ENCODE measurements at regions not wholly inside any gene's neighbourhood (a gene's known extent, or its start where the extent isn't known, plus 50 kb on each side); places are given as distances from the start of the nearest gene placed in this dataset.

DNA sequence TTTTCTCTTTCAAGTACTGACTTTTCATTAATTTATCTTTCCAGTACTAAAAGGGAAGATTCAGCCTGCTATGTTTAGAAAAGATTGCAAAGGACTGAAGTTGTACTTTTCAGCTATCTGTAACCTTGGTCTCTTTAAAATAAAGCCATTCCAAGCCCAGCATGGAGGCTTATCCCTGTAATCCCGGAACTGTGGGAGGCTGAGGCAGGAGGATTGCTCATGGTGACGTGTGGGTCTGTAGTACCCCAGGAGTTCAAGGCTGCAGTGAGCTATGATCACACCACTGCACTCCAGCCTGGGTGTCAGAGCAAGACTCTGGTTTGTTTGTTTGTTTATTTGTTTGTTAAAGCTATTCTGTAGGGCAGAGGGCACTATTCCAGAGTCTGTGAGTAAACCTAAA, 50.6 kb upstream of the TMEM170B start:
- Mint-ChIP-seq H3K4me3 (no peak overlapping the region), H3K4me1 (no peaks in the 10 kb centered on the region), H3K36me3 (no peaks in the 10 kb centered on the region), H3K27me3 (no peaks in the 10 kb centered on the region), H3K9me3 (no peaks in the 10 kb centered on the region), H3K27ac (no peak overlapping the region)
- Histone ChIP-seq H3K36me3 (ENCODE audit: control insufficient read depth, insufficient read depth, low read length) (no peaks in the 10 kb centered on the region), H3K27me3 (ENCODE audit: control insufficient read depth, insufficient read depth, low read length) (no peaks in the 10 kb centered on the region), H3K4me1 (ENCODE audit: control insufficient read depth, insufficient read depth, low read length, poor library complexity, severe bottlenecking) (no peaks in the 10 kb centered on the region), H3K4me3 (ENCODE audit: low read depth, low read length) (no peak overlapping the region), H3K9me3 (ENCODE audit: control insufficient read depth in 2 of 2, low read length in 2 of 2) (no peaks in the 10 kb centered on the region), H3K27ac (ENCODE audit: insufficient read depth, low read length, poor library complexity, severe bottlenecking) (no peak overlapping the region)
- DNase-seq, result no peak
- ATAC-seq (ENCODE audit: low read depth in 2 of 2), result no peak

DNA sequence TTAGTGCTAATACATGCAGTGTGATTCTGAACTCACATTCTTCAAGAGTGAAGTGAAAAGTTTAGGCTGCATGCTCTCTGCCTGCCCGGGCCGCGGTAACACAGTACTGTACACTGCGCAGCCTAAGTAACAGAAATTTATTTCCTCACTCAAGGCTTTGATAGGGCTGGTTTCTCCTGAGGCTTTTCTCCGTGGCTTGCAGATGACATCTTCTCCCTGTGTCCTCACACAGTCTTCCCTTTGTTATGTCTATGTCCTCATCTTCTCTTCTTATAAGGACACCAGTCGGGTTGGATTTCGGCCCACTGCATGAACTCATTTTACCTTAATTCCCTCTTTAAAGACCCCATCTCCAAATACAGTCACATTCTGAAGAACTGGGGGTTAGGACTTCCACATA, 51.1 kb upstream of the TMEM170B start:
- no peaks in the 10 kb centered on the region for H3K36me3 Mint-ChIP-seq
- no peaks in the 10 kb centered on the region for H3K4me1 ChIP-seq (ENCODE audit: control insufficient read depth, insufficient read depth, low read length, poor library complexity, severe bottlenecking)
- no peak overlapping the region for H3K27ac Mint-ChIP-seq
- ATAC-seq (ENCODE audit: low read depth in 2 of 2), result no peak
- no peak for DNase-seq
- H3K27ac ChIP-seq (ENCODE audit: insufficient read depth, low read length, poor library complexity, severe bottlenecking), result no peak overlapping the region
- no peaks in the 10 kb centered on the region for H3K4me1 Mint-ChIP-seq
- no peaks in the 10 kb centered on the region for H3K9me3 ChIP-seq (ENCODE audit: control insufficient read depth in 2 of 2, low read length in 2 of 2)
- no peaks in the 10 kb centered on the region for H3K27me3 Mint-ChIP-seq
- H3K4me3 Mint-ChIP-seq, result no peak overlapping the region
- no peaks in the 10 kb centered on the region for H3K9me3 Mint-ChIP-seq
- H3K27me3 ChIP-seq (ENCODE audit: control insufficient read depth, insufficient read depth, low read length), result no peaks in the 10 kb centered on the region
- no peak overlapping the region for H3K4me3 ChIP-seq (ENCODE audit: low read depth, low read length)
- no peaks in the 10 kb centered on the region for H3K36me3 ChIP-seq (ENCODE audit: control insufficient read depth, insufficient read depth, low read length)

DNA sequence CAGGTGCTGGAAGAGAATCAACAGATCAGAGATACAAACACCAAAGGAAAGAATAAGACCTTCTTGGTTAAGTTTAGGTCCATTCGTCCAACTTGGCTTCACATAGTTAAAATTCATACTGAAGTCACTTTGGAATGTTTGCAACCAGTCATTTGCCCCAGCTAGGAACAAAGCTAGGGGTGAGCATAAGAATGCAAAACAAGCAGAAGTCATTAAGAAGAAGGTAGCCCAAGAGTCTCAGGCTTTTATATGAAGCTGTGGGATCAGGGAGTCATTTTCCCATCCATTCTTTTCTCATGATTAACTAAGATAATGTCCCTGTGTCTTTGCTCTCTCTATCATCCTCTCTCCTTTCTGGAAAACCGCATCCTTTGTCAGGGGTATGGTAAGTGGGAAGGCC, 51.5 kb upstream of the TMEM170B start:
- Histone ChIP-seq H3K9me3 (ENCODE audit: control insufficient read depth in 2 of 2, low read length in 2 of 2) (no peaks in the 10 kb centered on the region), H3K4me3 (ENCODE audit: low read depth, low read length) (no peak overlapping the region), H3K27ac (ENCODE audit: insufficient read depth, low read length, poor library complexity, severe bottlenecking) (no peak overlapping the region), H3K36me3 (ENCODE audit: control insufficient read depth, insufficient read depth, low read length) (no peaks in the 10 kb centered on the region), H3K27me3 (ENCODE audit: control insufficient read depth, insufficient read depth, low read length) (no peaks in the 10 kb centered on the region), H3K4me1 (ENCODE audit: control insufficient read depth, insufficient read depth, low read length, poor library complexity, severe bottlenecking) (no peaks in the 10 kb centered on the region)
- Mint-ChIP-seq H3K4me1 (no peaks in the 10 kb centered on the region), H3K36me3 (no peaks in the 10 kb centered on the region), H3K27ac (no peak overlapping the region), H3K9me3 (no peaks in the 10 kb centered on the region), H3K27me3 (no peaks in the 10 kb centered on the region), H3K4me3 (no peak overlapping the region)
- DNase-seq, result no peak
- no peak for ATAC-seq (ENCODE audit: low read depth in 2 of 2)

DNA sequence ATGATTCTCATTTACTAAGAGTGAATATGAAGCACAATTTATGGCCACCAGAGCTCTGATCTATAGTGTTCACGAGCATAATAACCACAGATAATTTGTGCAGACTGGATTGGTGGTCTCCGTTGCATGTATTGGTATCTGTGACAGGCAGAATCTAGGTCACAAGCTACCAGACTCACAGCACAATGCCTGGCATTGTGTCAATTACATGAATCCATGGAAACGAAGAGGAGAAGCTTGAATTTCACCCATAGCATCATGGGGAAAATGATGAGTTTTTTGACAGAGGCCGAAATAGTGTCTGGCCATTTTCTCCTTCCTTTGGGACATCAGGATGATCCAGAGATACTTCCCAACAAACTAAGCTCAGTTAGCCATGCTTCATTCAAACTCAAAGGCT, 52.3 kb upstream of the TMEM170B start:
- Histone ChIP-seq H3K4me3 (ENCODE audit: low read depth, low read length) (no peak overlapping the region), H3K4me1 (ENCODE audit: control insufficient read depth, insufficient read depth, low read length, poor library complexity, severe bottlenecking) (no peaks in the 10 kb centered on the region), H3K27ac (ENCODE audit: insufficient read depth, low read length, poor library complexity, severe bottlenecking) (no peak overlapping the region), H3K9me3 (ENCODE audit: control insufficient read depth in 2 of 2, low read length in 2 of 2) (no peaks in the 10 kb centered on the region), H3K27me3 (ENCODE audit: control insufficient read depth, insufficient read depth, low read length) (no peaks in the 10 kb centered on the region), H3K36me3 (ENCODE audit: control insufficient read depth, insufficient read depth, low read length) (no peaks in the 10 kb centered on the region)
- no peak overlapping the region for H3K4me3 Mint-ChIP-seq
- H3K4me1 Mint-ChIP-seq, result no peaks in the 10 kb centered on the region
- DNase-seq, result no peak
- no peaks in the 10 kb centered on the region for H3K9me3 Mint-ChIP-seq
- H3K27ac Mint-ChIP-seq, result no peak overlapping the region
- no peaks in the 10 kb centered on the region for H3K36me3 Mint-ChIP-seq
- ATAC-seq (ENCODE audit: low read depth in 2 of 2), result no peak
- H3K27me3 Mint-ChIP-seq, result no peaks in the 10 kb centered on the region

DNA sequence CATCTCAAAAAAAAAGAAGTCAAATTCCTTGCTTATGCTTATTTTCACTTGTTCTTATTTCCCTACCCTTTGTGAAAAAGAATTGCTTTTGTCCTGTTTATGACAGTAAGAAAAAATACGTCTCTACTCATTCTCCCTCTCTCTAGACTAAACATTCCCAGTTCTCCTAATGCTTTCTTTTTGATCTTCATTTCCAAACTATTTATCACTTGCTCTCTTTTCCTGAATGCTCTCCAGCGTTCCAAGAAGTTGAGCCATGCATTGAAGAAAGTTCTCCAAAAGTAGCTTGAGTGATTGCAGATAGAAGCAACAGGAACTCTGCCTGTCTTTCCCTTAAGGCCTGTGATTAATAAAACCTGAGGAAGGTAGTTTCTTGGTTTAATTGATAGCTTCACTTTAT, 53.1 kb upstream of the TMEM170B start:
- no peak overlapping the region for H3K27ac Mint-ChIP-seq
- Histone ChIP-seq H3K9me3 (ENCODE audit: control insufficient read depth in 2 of 2, low read length in 2 of 2) (no peaks in the 10 kb centered on the region), H3K4me1 (ENCODE audit: control insufficient read depth, insufficient read depth, low read length, poor library complexity, severe bottlenecking) (no peaks in the 10 kb centered on the region), H3K27me3 (ENCODE audit: control insufficient read depth, insufficient read depth, low read length) (no peaks in the 10 kb centered on the region), H3K36me3 (ENCODE audit: control insufficient read depth, insufficient read depth, low read length) (no peaks in the 10 kb centered on the region), H3K4me3 (ENCODE audit: low read depth, low read length) (no peak overlapping the region), H3K27ac (ENCODE audit: insufficient read depth, low read length, poor library complexity, severe bottlenecking) (no peak overlapping the region)
- H3K4me3 Mint-ChIP-seq, result no peak overlapping the region
- no peaks in the 10 kb centered on the region for H3K9me3 Mint-ChIP-seq
- no peaks in the 10 kb centered on the region for H3K4me1 Mint-ChIP-seq
- H3K27me3 Mint-ChIP-seq, result no peaks in the 10 kb centered on the region
- no peak for DNase-seq
- no peaks in the 10 kb centered on the region for H3K36me3 Mint-ChIP-seq
- ATAC-seq (ENCODE audit: low read depth in 2 of 2), result no peak

DNA sequence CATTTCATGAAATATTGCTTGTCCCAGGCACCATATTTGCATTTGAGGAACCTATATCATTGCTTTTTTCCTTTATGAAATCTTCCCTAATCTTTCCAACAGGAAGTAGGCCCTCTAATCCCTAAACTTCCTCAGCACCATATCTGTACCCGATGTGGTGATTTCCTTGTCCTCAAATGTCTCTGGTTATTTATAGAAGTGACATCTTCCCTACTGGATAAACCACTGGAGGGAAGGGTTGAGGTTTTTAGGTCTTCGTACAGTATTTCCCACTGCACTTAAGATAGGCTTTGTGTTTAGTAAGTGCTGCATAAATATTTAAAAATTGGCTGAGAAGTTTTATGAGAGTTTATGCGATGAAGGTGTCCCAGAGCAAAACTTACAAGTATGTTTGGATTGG, 54.9 kb upstream of the TMEM170B start:
- Mint-ChIP-seq H3K4me3 (no peak overlapping the region), H3K9me3 (peaks cover 0 to 3% (median 0%) of the 10 kb centered on the region in 7 donors), H3K4me1 (no peaks in the 10 kb centered on the region), H3K36me3 (no peaks in the 10 kb centered on the region), H3K27me3 (peaks cover 5% of the 10 kb centered on the region), H3K27ac (no peak overlapping the region)
- Histone ChIP-seq H3K4me3 (ENCODE audit: low read depth, low read length) (no peak overlapping the region), H3K9me3 (ENCODE audit: control insufficient read depth in 2 of 2, low read length in 2 of 2) (no peaks in the 10 kb centered on the region), H3K27ac (ENCODE audit: insufficient read depth, low read length, poor library complexity, severe bottlenecking) (no peak overlapping the region), H3K4me1 (ENCODE audit: control insufficient read depth, insufficient read depth, low read length, poor library complexity, severe bottlenecking) (no peaks in the 10 kb centered on the region), H3K36me3 (ENCODE audit: control insufficient read depth, insufficient read depth, low read length) (no peaks in the 10 kb centered on the region), H3K27me3 (ENCODE audit: control insufficient read depth, insufficient read depth, low read length) (no peaks in the 10 kb centered on the region)
- DNase-seq, result no peak
- ATAC-seq (ENCODE audit: low read depth in 2 of 2), result no peak

DNA sequence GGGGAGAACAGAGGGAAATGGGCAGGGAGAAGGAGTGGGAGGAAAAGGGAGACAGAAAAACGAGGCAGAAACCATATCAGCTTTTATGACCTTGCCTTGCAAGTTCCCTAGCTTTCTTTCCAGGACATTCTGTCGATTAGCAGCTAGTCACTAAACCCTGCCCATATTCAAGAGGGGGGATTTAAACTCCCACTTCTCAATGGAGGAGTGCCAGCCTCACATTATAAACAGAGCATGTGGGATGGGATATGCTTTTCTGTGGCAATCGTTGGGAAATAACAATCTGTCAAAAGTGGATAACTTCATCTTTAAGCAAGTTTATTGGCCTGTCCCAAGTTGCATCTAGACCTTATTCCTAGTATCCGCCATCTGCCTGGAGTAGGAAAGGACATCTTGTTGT, 57.0 kb upstream of the TMEM170B start:
- Mint-ChIP-seq H3K4me3 (no peak overlapping the region), H3K4me1 (no peaks in the 10 kb centered on the region), H3K9me3 (peaks cover 0 to 3% (median 0%) of the 10 kb centered on the region in 7 donors), H3K36me3 (no peaks in the 10 kb centered on the region), H3K27ac (no peak overlapping the region), H3K27me3 (peaks cover 5% of the 10 kb centered on the region)
- Histone ChIP-seq H3K4me3 (ENCODE audit: low read depth, low read length) (no peak overlapping the region), H3K4me1 (ENCODE audit: control insufficient read depth, insufficient read depth, low read length, poor library complexity, severe bottlenecking) (no peaks in the 10 kb centered on the region), H3K27me3 (ENCODE audit: control insufficient read depth, insufficient read depth, low read length) (peaks cover 1% of the 10 kb centered on the region), H3K27ac (ENCODE audit: insufficient read depth, low read length, poor library complexity, severe bottlenecking) (no peak overlapping the region), H3K36me3 (ENCODE audit: control insufficient read depth, insufficient read depth, low read length) (no peaks in the 10 kb centered on the region), H3K9me3 (ENCODE audit: control insufficient read depth in 2 of 2, low read length in 2 of 2) (no peaks in the 10 kb centered on the region)
- DNase-seq (no peak), ATAC-seq (ENCODE audit: low read depth in 2 of 2) (no peak)

DNA sequence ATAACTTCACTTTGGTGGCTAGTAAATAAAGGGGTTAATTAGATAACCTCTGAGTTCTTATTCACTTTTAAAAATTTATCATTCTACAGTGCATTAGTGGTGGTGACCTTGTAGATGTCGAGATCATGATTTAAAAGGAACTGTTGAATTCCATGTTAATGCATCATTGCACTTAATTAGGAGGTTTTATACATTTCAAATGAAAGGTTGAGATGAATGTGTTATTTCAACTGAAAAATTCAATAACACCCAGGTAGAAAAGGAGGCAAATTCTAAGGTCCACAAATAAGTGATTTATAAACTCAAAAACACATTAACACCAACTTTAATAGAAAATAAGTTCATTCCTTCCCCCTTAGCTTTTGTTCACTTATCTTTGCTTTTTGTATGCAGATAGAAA, 58.3 kb upstream of the TMEM170B start:
- H3K4me3 Mint-ChIP-seq, result no peak overlapping the region
- H3K36me3 ChIP-seq (ENCODE audit: control insufficient read depth, insufficient read depth, low read length), result no peaks in the 10 kb centered on the region
- no peaks in the 10 kb centered on the region for H3K4me1 ChIP-seq (ENCODE audit: control insufficient read depth, insufficient read depth, low read length, poor library complexity, severe bottlenecking)
- H3K27me3 Mint-ChIP-seq, result peaks cover 5% of the 10 kb centered on the region
- peaks cover 0 to under 1% (median 0%) of the 10 kb centered on the region in 4 donors for H3K4me1 Mint-ChIP-seq
- no peak overlapping the region for H3K27ac ChIP-seq (ENCODE audit: insufficient read depth, low read length, poor library complexity, severe bottlenecking)
- H3K9me3 Mint-ChIP-seq, result peaks cover 0 to 4% (median 0%) of the 10 kb centered on the region in 7 donors
- DNase-seq (no peak), ATAC-seq (ENCODE audit: low read depth in 2 of 2) (no peak)
- no peak overlapping the region for H3K4me3 ChIP-seq (ENCODE audit: low read depth, low read length)
- H3K27ac Mint-ChIP-seq, result no peak overlapping the region
- H3K27me3 ChIP-seq (ENCODE audit: control insufficient read depth, insufficient read depth, low read length), result peaks cover 1% of the 10 kb centered on the region
- no peaks in the 10 kb centered on the region for H3K36me3 Mint-ChIP-seq
- H3K9me3 ChIP-seq (ENCODE audit: control insufficient read depth in 2 of 2, low read length in 2 of 2), result no peaks in the 10 kb centered on the region

All from CD4-positive, CD25-positive, alpha-beta regulatory T cell (primary cell).